OCI-LY3 (cell line): ENCODE measurements at regions not wholly inside any gene's neighbourhood (a gene's known extent, or its start where the extent isn't known, plus 50 kb on each side); places are given as distances from the start of the nearest gene placed in this dataset.

Experiments
- H2AFZ ChIP-seq: fragments of 200-600, 300-600 bp; shearing (Covaris generic); 2 replicates; pipeline ENCODE4 v1.6.0; 2014; ENCODE audit warnings: antibody characterized with exemption, low read depth, low read length
- H3K27ac ChIP-seq: fragments of 200-600, 300-600 bp; sonication (generic); 2 replicates; pipeline ENCODE4 v1.5.1; 2014; ENCODE audit warnings: mild to moderate bottlenecking, low read length, moderate library complexity, mixed read lengths
- H3K27me3 ChIP-seq: fragments of 200-600, 300-600 bp; sonication (generic); 2 replicates; pipeline ENCODE4 v1.6.1; 2014; ENCODE audit warnings: low read depth, low read length, mixed read lengths
- H3K36me3 ChIP-seq: fragments of 200-600, 300-600 bp; sonication (generic); replicated peaks from 2 replicates; pipeline ENCODE3; 2014; ENCODE audit warnings: low read depth, low read length, mixed read lengths
- H3K4me1 ChIP-seq: fragments of 300-600, 200-600 bp; sonication (generic); 2 replicates; pipeline ENCODE4 v1.6.1; 2014; ENCODE audit warnings: low read length, mixed read lengths
- H3K4me2 ChIP-seq: fragments of 200-600, 300-600 bp; sonication (generic); 2 replicates; pipeline ENCODE4 v1.6.1; 2014; ENCODE audit warnings: low read length, mixed read lengths
- H3K4me3 ChIP-seq: fragments of 300-600, 200-600 bp; sonication (generic); 2 replicates; pipeline ENCODE4 v1.5.1; 2014; ENCODE audit warnings: antibody characterized with exemption, mild to moderate bottlenecking, low read length, moderate library complexity
- H3K79me2 ChIP-seq: fragments of 300-600, 200-600 bp; shearing (Covaris generic); 2 replicates; pipeline ENCODE4 v1.6.1; 2014; ENCODE audit warnings: mild to moderate bottlenecking, low read length, mixed read lengths
- H3K9ac ChIP-seq: fragments of 300-600, 200-600 bp; shearing (Covaris generic); 2 replicates; pipeline ENCODE4 v1.6.0; 2014; ENCODE audit warnings: mild to moderate bottlenecking, low read length, moderate library complexity
- H3K9me3 ChIP-seq: fragments of 200-600, 300-600 bp; shearing (Covaris generic); 2 replicates; pipeline ENCODE4 v1.6.1; 2014; ENCODE audit warnings: low read length, mixed read lengths; ENCODE audit not compliant: insufficient read depth
- H4K20me1 ChIP-seq: fragments of 200-600, 300-600 bp; sonication (generic); 2 replicates; pipeline ENCODE4 v1.6.1; 2016; ENCODE audit warnings: low read length, mixed read lengths; ENCODE audit not compliant: insufficient read depth
- CTCF ChIP-seq: fragments of 200-600, 300-600 bp; sonication (generic); IDR thresholded peaks from 2 replicates; pipeline ENCODE4 v1.5.1; 2014; ENCODE audit warnings: antibody characterized with exemption, low read length, low read depth
- EZH2phosphoT487 ChIP-seq: fragments of 200-600 bp; shearing (Covaris generic); IDR thresholded peaks from 2 replicates; pipeline ENCODE4 v1.6.1; 2018; ENCODE audit warnings: antibody characterized with exemption, mixed run types, low read depth

GRCh38 chr2:236647621-236648020 is 78.0 kb downstream of the ACKR3 start:
- H3K27ac ChIP-seq: no peak overlapping the region
- no peak overlapping the region for H3K4me2 ChIP-seq
- no peaks in the 10 kb centered on the region for H3K9me3 ChIP-seq
- no peaks in the 10 kb centered on the region for H3K27me3 ChIP-seq
- no peaks in the 10 kb centered on the region for H3K36me3 ChIP-seq
- H2AFZ ChIP-seq: no peak overlapping the region
- no peaks in the 10 kb centered on the region for H3K79me2 ChIP-seq
- no peak overlapping the region for H3K9ac ChIP-seq
- no peaks in the 10 kb centered on the region for H3K4me1 ChIP-seq
- H3K4me3 ChIP-seq: no peak overlapping the region
- H4K20me1 ChIP-seq: no peaks in the 10 kb centered on the region
- TF ChIP-seq EZH2phosphoT487: no peak

GRCh38 chr2:236653863-236654262 is 84.2 kb downstream of the ACKR3 start:
- TF ChIP-seq EZH2phosphoT487 (no peak), CTCF (no peak)
- Histone ChIP-seq H3K4me2 (no peak overlapping the region), H3K4me3 (no peak overlapping the region), H3K4me1 (no peaks in the 10 kb centered on the region), H4K20me1 (no peaks in the 10 kb centered on the region), H2AFZ (no peak overlapping the region), H3K9ac (no peak overlapping the region), H3K27me3 (no peaks in the 10 kb centered on the region), H3K9me3 (no peaks in the 10 kb centered on the region), H3K27ac (no peak overlapping the region), H3K36me3 (no peaks in the 10 kb centered on the region), H3K79me2 (no peaks in the 10 kb centered on the region)

GRCh38 chr2:236654496-236654895 is 84.9 kb downstream of the ACKR3 start:
- no peaks in the 10 kb centered on the region for H3K79me2 ChIP-seq
- H3K4me1 ChIP-seq: no peaks in the 10 kb centered on the region
- H2AFZ ChIP-seq: no peak overlapping the region
- no peak overlapping the region for H3K4me3 ChIP-seq
- H3K9ac ChIP-seq: no peak overlapping the region
- no peak overlapping the region for H3K27ac ChIP-seq
- H4K20me1 ChIP-seq: no peaks in the 10 kb centered on the region
- H3K27me3 ChIP-seq: no peaks in the 10 kb centered on the region
- no peaks in the 10 kb centered on the region for H3K36me3 ChIP-seq
- H3K4me2 ChIP-seq: no peak overlapping the region
- TF ChIP-seq EZH2phosphoT487: no peak
- no peak for TF ChIP-seq CTCF
- H3K9me3 ChIP-seq: no peaks in the 10 kb centered on the region

- Histone ChIP-seq H2AFZ (no peak overlapping the region), H3K27ac (no peak overlapping the region), H3K9me3 (no peaks in the 10 kb centered on the region), H3K9ac (no peak overlapping the region), H3K4me2 (no peak overlapping the region), H3K36me3 (no peaks in the 10 kb centered on the region), H3K79me2 (no peaks in the 10 kb centered on the region), H3K4me3 (no peak overlapping the region), H3K27me3 (no peaks in the 10 kb centered on the region; the same call in 1 of the 2 replicates), H4K20me1 (no peaks in the 10 kb centered on the region), H3K4me1 (no peaks in the 10 kb centered on the region)
- TF ChIP-seq CTCF: no peak
- TF ChIP-seq EZH2phosphoT487: no peak
Observed at GRCh38 chr2:236656166-236656565, 86.5 kb downstream of the ACKR3 start.

GRCh38 chr2:236656721-236657120 is 87.1 kb downstream of the ACKR3 start:
- Histone ChIP-seq H2AFZ (no peak overlapping the region), H4K20me1 (no peaks in the 10 kb centered on the region), H3K9me3 (no peaks in the 10 kb centered on the region), H3K4me1 (no peaks in the 10 kb centered on the region), H3K9ac (no peak overlapping the region), H3K4me2 (no peak overlapping the region), H3K4me3 (no peak overlapping the region), H3K27me3 (peaks cover 1% of the 10 kb centered on the region; the same call in 1 of the 2 replicates), H3K79me2 (no peaks in the 10 kb centered on the region), H3K27ac (no peak overlapping the region), H3K36me3 (no peaks in the 10 kb centered on the region)
- TF ChIP-seq CTCF: no peak
- TF ChIP-seq EZH2phosphoT487: no peak
